Nephron progenitor cell (in vitro differentiated cells): ENCODE measurements at regions not wholly inside any gene's neighbourhood (a gene's known extent, or its start where the extent isn't known, plus 50 kb on each side); places are given as distances from the start of the nearest gene placed in this dataset.
"Not testable (repeated sequence)": the region's sequence is repeated elsewhere in the genome, so short reads cannot be mapped to it uniquely, and the experiment has no call there.

Experiments
- DNase-seq: peaks from one replicate; pipeline ENCODE4 v3.0.0; 2021
- H3K27ac Mint-ChIP-seq: 2 replicates; pipeline ENCODE4 v1.8.0; 2021; ENCODE audit warnings: mild to moderate bottlenecking, moderate library complexity, mixed read lengths
- H3K27me3 Mint-ChIP-seq: 2 replicates; pipeline ENCODE4 v1.8.0; 2021; ENCODE audit warnings: mild to moderate bottlenecking, low read depth, mixed read lengths; ENCODE audit not compliant: poor library complexity
- H3K36me3 Mint-ChIP-seq: 2 replicates; pipeline ENCODE4 v1.8.0; 2021; ENCODE audit warnings: low read depth, mixed read lengths
- H3K4me1 Mint-ChIP-seq: 2 replicates; pipeline ENCODE4 v1.8.0; 2021; ENCODE audit warnings: mixed read lengths
- H3K4me3 Mint-ChIP-seq: 2 replicates; pipeline ENCODE4 v1.8.0; 2021; ENCODE audit warnings: mild to moderate bottlenecking, moderate library complexity, mixed read lengths
- H3K9me3 Mint-ChIP-seq: 2 replicates; pipeline ENCODE4 v1.8.0; 2021; ENCODE audit warnings: mild to moderate bottlenecking, moderate library complexity, mixed read lengths
- TF ChIP-seq, protein P1 (sequence below): fragments of 200-600 bp; sonication (generic); IDR thresholded peaks from 2 replicates; pipeline ENCODE4 v1.5.0; 2021; ENCODE audit warnings: antibody characterized with exemption

DNA sequence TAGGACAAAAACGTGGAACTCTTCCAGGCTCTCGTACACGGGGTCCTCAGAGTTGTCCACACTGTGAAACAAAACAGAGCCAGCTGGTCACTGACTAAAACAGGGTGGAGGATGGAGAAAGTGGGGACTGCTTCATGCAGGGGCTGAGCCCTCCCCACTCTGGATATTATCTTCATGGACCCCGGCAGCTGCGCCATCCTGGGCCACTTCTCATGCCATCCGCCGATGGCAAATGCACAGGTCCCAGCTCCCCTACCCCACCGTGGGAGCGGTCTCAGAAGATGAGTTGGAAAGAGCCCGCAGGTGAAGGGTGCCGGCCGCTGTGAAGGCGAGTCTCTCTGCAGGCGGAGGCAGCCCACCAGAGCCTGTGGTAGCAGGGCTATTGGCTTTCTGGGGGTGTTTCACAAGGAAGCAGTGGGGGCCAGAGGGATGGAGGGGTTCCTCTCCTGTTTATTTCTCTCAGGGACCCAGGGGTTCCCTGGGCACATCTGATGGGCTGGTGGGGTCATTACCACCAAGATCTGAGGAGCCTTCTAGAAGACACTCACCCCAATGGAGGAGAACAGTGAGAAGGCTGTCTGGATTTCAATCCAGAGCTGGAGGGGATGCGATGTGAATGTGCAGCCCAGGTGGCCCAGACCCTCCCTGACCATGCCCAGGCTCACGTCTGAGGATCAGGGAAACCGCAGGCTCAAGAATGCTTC lies 177.3 kb downstream of the KLF13 start:
- Mint-ChIP-seq H3K4me1 (peaks cover 10% of the 10 kb centered on the region), H3K4me3 (no peak overlapping the region), H3K27ac (no peak overlapping the region), H3K27me3 (peaks cover 10% of the 10 kb centered on the region), H3K36me3 (no peaks in the 10 kb centered on the region), H3K9me3 (peaks cover 6% of the 10 kb centered on the region)
- TF ChIP-seq, protein P1, sequence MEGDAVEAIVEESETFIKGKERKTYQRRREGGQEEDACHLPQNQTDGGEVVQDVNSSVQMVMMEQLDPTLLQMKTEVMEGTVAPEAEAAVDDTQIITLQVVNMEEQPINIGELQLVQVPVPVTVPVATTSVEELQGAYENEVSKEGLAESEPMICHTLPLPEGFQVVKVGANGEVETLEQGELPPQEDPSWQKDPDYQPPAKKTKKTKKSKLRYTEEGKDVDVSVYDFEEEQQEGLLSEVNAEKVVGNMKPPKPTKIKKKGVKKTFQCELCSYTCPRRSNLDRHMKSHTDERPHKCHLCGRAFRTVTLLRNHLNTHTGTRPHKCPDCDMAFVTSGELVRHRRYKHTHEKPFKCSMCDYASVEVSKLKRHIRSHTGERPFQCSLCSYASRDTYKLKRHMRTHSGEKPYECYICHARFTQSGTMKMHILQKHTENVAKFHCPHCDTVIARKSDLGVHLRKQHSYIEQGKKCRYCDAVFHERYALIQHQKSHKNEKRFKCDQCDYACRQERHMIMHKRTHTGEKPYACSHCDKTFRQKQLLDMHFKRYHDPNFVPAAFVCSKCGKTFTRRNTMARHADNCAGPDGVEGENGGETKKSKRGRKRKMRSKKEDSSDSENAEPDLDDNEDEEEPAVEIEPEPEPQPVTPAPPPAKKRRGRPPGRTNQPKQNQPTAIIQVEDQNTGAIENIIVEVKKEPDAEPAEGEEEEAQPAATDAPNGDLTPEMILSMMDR = no peak
- DNase-seq = no peak

DNA sequence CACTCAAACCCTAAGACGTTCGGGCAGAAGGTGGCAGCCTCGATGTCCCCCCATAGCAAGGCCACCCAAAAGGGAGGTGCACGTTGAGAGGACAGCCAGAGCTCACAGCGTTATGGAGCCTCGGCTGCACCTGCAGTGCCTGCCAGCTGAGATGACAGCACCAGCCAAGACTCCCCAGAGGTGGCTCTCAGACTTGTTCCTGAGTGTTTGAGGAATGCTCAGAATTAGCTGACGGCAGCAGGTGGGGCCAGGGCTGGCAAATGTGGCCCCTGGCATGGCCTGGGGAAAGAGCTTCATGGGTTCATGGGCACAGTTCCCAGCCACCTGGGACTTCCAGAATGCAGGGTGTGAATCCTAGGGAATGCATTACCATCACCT lies 177.8 kb downstream of the KLF13 start:
- Mint-ChIP-seq H3K36me3 (no peaks in the 10 kb centered on the region), H3K9me3 (peaks cover 6% of the 10 kb centered on the region), H3K4me3 (no peak overlapping the region), H3K4me1 (peaks cover 10% of the 10 kb centered on the region), H3K27me3 (peaks cover 10% of the 10 kb centered on the region), H3K27ac (no peak overlapping the region)
- TF ChIP-seq, protein P1 = no peak
- no peak for DNase-seq

DNA sequence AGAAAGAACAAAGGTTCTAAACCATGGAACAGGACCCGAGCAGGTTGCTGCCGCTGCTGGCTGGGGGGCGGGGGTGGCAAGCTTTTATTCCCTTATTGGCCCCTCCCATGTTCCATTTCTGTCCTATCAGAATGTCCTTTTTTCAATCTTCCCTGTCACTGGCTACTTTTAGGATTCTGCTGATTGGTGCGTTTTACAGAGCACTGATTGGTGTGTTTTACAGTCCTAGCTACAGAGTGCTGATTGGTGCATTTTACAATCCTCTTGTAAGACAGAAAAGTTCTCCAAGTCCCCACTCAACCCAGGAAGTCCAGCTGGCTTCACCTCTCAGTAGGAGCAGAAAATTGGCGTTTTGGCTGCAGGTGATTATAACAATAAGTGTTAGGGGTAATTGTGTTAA lies 180.9 kb downstream of the KLF13 start:
- peaks cover 13% of the 10 kb centered on the region for H3K27me3 Mint-ChIP-seq
- not testable (repeated sequence) for H3K9me3 Mint-ChIP-seq, H3K36me3 Mint-ChIP-seq, H3K27ac Mint-ChIP-seq, H3K4me3 Mint-ChIP-seq, H3K4me1 Mint-ChIP-seq, DNase-seq

DNA sequence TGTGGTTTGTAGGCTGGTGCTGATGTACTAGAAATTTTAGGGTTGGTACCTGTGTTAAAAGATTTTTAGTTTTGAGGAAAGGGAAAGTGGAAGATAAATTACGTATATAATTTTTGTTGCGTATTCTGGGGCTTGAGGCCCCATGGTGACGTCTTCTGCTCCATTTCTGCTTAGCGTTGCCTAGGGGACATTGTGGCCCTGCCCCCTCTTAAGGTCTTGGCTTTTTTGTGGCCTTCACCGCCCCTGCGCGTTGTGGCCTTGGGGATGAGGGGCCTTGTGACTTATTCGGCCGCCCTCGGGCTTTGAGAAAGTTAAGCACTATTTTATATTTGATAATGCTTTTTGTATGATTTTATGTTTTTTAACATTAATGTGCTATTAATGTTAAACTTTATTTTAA lies 182.0 kb downstream of the KLF13 start:
- TF ChIP-seq, protein P1 = no peak
- Mint-ChIP-seq H3K4me1 (no peaks in the 10 kb centered on the region), H3K9me3 (peaks cover 10% of the 10 kb centered on the region), H3K36me3 (no peaks in the 10 kb centered on the region), H3K27ac (no peak overlapping the region), H3K27me3 (peaks cover 12% of the 10 kb centered on the region), H3K4me3 (no peak overlapping the region)
- no peak for DNase-seq

DNA sequence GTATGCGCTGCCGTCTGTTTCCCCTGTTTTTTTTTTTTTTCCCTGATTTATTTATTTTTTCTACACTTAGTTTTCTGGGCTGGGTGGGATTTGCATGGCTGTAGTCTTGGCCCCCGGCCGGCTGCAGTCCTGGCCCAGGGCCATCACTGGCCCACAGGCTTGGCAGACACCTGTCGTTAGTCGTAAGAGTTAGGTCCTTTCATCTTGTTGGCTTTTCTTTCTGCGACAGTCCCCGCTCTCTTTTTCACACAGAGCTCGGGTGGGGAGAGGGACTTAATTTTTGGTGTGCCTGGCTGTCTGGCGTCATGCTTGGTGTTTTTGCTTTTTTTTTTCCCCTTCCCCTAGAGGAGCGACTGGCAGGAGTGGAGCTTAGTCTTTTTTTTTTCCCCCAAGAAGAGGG lies 183.4 kb downstream of the KLF13 start:
- H3K27me3 Mint-ChIP-seq = peaks cover 12% of the 10 kb centered on the region
- peaks cover 10% of the 10 kb centered on the region for H3K9me3 Mint-ChIP-seq
- TF ChIP-seq, protein P1 = no peak
- DNase-seq = no peak
- H3K27ac Mint-ChIP-seq = no peak overlapping the region
- H3K4me3 Mint-ChIP-seq = no peak overlapping the region
- H3K4me1 Mint-ChIP-seq = no peaks in the 10 kb centered on the region
- no peaks in the 10 kb centered on the region for H3K36me3 Mint-ChIP-seq

DNA sequence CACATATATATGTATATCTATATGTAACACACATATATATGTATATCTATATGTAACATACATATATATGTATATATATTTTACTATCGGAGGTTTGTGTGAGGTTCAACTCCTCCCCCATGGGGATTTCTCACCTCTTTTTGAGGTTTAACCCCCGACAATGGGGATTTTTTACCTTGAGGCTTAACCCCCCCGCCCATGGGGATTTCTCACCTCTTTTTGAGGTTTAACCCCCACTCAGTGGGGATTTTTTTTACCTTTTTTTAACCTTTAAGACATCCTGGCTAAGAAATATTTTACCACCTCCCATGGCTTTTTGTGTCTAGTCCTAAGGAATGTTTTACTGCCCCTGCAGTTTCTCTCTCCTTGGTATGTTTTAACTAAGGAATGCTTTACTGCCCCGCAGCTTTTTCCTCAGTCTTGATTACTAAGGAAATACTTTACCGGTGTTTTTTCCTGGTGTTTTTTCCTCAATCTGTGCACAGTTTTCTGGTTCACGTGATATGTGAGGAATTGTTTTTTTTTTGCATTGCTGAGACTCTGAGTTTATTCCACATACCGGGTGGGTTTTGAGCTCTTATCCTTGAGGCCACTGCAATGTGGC lies 185.2 kb downstream of the KLF13 start:
- peak overlapping the region; percentile 36 for H3K27ac Mint-ChIP-seq
- DNase-seq = no peak
- H3K27me3 Mint-ChIP-seq = peaks cover 16% of the 10 kb centered on the region
- TF ChIP-seq, protein P1 = no peak
- no peak overlapping the region for H3K4me3 Mint-ChIP-seq
- no peaks in the 10 kb centered on the region for H3K36me3 Mint-ChIP-seq
- H3K9me3 Mint-ChIP-seq = peaks cover 10% of the 10 kb centered on the region
- no peaks in the 10 kb centered on the region for H3K4me1 Mint-ChIP-seq
